OCI-LY1 (cell line): ENCODE measurements at regions not wholly inside any gene's neighbourhood (a gene's known extent, or its start where the extent isn't known, plus 50 kb on each side); places are given as distances from the start of the nearest gene placed in this dataset.

Experiments used
- EZH2 ChIP-seq: fragments of 200-600 bp; sonication (generic), shearing (Covaris generic); IDR thresholded peaks from 2 replicates; pipeline ENCODE4 v1.8.0; 2017; ENCODE audit warnings: borderline replicate concordance, mixed run types, mild to moderate bottlenecking, antibody characterized with exemption, low read length, moderate library complexity, mixed read lengths
- TF ChIP-seq, protein P1 (sequence below): fragments of 200-600 bp; sonication (generic), shearing (Covaris generic); IDR thresholded peaks from 2 replicates; pipeline ENCODE4 v1.5.1; 2017; ENCODE audit warnings: mild to moderate bottlenecking, antibody characterized with exemption, low read length, moderate library complexity, mixed read lengths

DNA sequence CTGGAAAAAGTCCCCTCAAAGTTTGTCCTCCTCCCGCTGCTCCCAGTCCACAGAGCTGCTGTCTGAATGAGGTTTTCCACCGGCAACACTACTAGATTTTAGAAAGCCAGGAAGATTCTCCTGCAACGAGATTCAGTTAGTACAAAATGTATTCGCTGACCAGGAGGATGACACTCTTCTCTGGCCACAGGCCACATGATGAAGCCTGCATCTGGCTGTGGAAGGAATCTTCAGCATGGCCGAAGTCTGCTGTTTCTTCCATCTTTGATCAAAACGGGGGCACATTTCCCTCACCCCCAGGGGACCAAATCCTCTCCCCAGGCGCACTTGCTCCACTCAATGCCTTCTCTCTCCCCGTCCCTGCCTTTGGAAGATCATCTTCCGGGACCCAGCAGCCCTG, 215.8 kb upstream of the NLRP1 start:
- TF ChIP-seq EZH2 = no peak
- TF ChIP-seq, protein P1, sequence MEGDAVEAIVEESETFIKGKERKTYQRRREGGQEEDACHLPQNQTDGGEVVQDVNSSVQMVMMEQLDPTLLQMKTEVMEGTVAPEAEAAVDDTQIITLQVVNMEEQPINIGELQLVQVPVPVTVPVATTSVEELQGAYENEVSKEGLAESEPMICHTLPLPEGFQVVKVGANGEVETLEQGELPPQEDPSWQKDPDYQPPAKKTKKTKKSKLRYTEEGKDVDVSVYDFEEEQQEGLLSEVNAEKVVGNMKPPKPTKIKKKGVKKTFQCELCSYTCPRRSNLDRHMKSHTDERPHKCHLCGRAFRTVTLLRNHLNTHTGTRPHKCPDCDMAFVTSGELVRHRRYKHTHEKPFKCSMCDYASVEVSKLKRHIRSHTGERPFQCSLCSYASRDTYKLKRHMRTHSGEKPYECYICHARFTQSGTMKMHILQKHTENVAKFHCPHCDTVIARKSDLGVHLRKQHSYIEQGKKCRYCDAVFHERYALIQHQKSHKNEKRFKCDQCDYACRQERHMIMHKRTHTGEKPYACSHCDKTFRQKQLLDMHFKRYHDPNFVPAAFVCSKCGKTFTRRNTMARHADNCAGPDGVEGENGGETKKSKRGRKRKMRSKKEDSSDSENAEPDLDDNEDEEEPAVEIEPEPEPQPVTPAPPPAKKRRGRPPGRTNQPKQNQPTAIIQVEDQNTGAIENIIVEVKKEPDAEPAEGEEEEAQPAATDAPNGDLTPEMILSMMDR = no peak
